ENCODE measurements at regions not wholly inside any gene's neighbourhood (a gene's known extent, or its start where the extent isn't known, plus 50 kb on each side); places are given as distances from the start of the nearest gene placed in this dataset.

DNA sequence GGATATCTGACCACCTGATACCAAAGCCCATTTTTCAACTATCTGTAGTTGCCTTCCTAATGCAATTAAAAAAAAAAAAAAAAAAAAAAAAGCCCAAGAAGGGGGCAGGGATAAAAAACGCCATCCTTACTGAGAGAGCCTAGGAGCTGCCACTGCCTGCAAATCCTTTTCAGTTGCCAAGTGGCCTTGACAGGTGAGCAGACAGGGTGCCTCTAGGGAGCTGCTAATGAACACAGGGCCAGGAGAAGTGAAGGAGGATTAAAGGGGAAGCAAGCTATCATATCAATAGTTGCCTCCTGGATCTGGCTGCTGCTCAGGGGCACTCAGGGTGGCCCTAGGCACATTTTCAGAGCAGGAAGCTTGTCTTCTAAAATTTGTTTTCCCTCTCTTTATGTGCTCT lies 547.4 kb downstream of the TLE1 start:
- TF ChIP-seq, protein P1, sequence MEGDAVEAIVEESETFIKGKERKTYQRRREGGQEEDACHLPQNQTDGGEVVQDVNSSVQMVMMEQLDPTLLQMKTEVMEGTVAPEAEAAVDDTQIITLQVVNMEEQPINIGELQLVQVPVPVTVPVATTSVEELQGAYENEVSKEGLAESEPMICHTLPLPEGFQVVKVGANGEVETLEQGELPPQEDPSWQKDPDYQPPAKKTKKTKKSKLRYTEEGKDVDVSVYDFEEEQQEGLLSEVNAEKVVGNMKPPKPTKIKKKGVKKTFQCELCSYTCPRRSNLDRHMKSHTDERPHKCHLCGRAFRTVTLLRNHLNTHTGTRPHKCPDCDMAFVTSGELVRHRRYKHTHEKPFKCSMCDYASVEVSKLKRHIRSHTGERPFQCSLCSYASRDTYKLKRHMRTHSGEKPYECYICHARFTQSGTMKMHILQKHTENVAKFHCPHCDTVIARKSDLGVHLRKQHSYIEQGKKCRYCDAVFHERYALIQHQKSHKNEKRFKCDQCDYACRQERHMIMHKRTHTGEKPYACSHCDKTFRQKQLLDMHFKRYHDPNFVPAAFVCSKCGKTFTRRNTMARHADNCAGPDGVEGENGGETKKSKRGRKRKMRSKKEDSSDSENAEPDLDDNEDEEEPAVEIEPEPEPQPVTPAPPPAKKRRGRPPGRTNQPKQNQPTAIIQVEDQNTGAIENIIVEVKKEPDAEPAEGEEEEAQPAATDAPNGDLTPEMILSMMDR (IDR thresholded peaks at IDR 0.05), result no peak
- DNase-seq (ENCODE audit: low spot score) (no peak), ATAC-seq (ENCODE audit: low FRiP score) (no peak)

DNA sequence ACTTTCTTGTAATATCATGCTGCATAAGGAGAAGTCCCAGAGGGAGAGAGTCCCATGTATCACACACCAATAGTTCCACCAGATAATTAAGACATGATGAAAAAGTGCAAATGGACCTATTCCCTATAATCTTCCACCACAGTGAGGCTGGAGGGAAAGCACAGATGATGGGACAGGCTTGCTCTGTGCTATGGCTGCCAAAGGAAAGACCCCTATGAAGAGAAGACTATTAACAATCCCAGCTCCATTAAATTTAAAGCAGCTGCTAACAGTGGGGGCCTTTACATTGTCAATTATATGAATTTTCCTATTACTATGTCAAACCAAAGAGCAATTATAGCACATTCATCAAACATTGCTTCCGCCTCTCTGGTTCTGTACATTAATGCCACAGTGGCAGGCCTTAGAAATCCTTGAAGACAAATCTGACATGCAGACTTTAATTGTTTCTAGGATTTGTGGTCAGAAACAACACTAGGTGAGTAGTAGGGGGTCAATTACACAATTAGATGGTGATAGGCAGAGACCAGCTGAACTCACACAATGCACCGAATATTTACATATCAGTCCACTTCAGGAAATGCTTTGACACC lies 551.3 kb downstream of the TLE1 start:
- DNase-seq (ENCODE audit: low spot score), result no peak
- ATAC-seq (ENCODE audit: low FRiP score), result no peak
- TF ChIP-seq, protein P1 (IDR thresholded peaks at IDR 0.05), result no peak

DNA sequence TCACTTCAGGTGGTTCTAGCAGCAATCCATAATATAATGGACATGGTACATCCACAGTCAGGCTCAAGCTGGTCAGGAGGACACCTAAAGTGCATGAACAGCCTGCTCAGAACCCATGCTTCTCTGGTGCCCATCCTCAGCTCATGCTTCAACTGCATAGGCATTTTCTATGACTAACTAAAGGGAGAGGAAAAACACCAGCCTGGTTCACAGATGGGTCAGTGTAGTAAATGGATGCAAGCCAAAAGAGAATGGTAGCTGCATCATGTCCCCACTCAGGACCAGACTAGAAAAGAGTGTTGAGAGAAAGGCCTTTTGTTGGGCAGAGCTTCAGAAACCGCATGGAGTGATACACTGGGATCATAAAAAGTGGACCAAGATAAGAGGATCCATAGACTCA lies 556.6 kb downstream of the TLE1 start:
- no peak for ATAC-seq (ENCODE audit: low FRiP score)
- TF ChIP-seq, protein P1 (IDR thresholded peaks at IDR 0.05), result no peak
- DNase-seq (ENCODE audit: low spot score), result no peak

DNA sequence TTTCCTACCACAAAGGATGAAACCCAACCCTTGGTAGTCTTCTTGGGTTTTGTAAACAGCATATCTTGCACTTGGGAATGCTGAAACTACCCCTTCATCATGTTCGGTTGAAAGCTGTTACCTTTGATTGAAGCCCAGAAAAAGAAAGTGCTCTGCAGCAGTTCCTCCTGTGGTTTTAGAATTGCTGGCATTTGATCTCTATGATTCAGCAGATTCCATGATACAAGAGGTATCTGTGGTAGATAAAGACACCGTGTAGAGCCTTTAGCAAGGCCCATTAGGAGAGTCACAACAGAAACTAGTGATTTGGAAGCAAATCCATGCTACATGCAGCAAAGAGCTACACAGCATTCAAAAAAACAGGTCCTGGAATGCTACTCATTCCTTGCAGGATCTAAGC lies 557.0 kb downstream of the TLE1 start:
- ATAC-seq (ENCODE audit: low FRiP score) (no peak), DNase-seq (ENCODE audit: low spot score) (no peak)
- TF ChIP-seq, protein P1 (IDR thresholded peaks at IDR 0.05), result no peak

DNA sequence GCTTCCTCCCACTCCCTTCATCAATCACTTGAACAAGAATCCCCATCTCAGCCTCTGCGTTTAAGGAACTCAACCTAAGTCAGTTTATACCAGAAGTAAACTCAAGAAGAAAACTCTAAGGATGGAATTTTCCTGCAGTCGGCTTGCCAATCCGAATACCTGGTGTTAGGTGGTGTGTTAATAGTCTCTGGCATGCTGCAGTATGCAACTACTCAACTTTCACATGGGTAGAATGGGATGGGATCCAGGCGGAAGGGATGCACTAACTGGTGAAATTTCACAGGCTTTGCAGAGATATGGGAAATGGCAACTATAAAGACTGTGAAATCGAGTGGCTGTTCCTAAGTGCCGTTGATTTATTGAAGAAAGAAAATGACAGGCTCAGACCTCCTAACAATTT lies 560.6 kb downstream of the TLE1 start:
- no peak for DNase-seq (ENCODE audit: low spot score)
- TF ChIP-seq, protein P1 (IDR thresholded peaks at IDR 0.05), result no peak

DNA sequence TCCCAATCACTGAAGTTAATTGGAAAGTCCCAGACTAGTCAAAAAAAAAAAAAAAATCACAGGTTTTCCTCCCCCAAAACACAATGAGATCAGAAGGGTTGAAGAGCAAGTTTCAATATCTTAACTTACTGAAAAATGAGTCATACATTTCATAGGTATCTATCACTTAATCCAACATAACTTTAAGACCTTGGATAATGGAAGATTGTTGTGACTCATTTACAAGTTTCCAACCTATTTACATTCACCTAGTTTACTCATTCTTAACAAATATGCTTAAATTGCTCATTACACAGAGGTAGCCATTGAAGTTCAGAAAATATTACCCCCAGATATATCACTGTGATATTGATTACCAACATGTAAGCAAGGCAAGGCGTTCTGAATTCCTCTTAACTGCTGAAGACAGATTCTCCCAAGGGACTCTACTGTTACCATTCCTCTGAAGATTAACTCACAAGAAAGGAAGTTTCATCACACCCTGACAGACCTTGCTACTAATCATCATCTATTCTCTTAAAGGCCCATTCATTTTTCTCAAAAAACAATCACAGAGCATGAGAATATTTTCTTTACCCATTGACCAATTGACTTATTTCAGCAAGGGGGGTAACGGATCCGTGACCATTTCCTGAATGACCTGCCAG lies 563.8 kb downstream of the TLE1 start:
- TF ChIP-seq, protein P1 (IDR thresholded peaks at IDR 0.05), result no peak
- DNase-seq (ENCODE audit: low spot score) (no peak), ATAC-seq (ENCODE audit: low FRiP score) (no peak)

More for the DNA sequence above, 560.6 kb downstream of the TLE1 start:
- ATAC-seq (ENCODE audit: low FRiP score), result no peak

DNA sequence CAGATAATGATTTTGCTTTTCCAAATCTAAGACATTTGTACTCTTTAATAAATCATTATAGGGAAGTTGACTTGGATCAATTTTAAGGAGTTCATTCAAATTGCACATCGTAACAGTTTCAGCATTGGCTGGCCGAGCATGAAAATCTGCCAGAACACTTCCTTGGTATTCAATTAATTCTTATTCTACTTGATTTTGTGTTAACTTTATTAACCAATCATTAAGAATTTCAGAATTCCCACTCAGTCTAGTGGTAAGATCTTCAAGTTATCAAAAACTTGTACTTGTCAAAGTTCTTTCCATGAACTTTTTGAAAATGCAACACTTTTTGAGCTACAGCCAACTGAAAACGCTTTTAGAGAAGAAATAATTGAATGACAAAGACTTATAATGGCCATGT lies 565.8 kb downstream of the TLE1 start:
- no peak for ATAC-seq (ENCODE audit: low FRiP score)
- TF ChIP-seq, protein P1 (IDR thresholded peaks at IDR 0.05), result no peak

More for the DNA sequence above, 565.8 kb downstream of the TLE1 start:
- DNase-seq (ENCODE audit: low spot score), result no peak
